ENCODE measurements at regions not wholly inside any gene's neighbourhood (a gene's known extent, or its start where the extent isn't known, plus 50 kb on each side); places are given as distances from the start of the nearest gene placed in this dataset.

GRCh38 chr13:111413407-111414187, 93.2 kb downstream of the TEX29 start:
- TF ChIP-seq CTCF (IDR thresholded peaks at IDR 0.05; ENCODE audit: low read depth, low read length): no peak
- DNase-seq (ENCODE audit: extremely low read depth, low read depth): no peak

DNA sequence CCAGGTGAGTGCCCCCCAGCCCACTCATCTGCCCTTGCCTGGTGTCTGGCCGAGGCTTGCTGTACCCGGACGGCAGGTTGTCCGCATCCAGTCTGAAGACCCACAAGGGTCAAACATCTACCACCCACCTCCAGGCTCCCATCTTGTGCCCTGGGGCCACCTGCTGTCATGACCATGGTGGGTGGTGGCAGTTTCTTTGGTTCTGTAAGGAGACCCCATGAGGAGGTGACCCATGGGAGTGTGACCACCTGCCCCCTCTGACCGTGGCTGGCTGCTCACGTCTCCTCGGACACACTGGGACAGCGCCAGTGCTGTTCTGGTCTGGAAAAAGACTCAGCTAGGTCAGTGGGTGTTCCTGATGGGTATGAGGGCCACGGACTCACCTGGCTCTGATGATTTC, 93.9 kb downstream of the TEX29 start:
- TF ChIP-seq CTCF (IDR thresholded peaks at IDR 0.05; ENCODE audit: low read depth, low read length): no peak
- DNase-seq (ENCODE audit: extremely low read depth, low read depth): no peak

DNA sequence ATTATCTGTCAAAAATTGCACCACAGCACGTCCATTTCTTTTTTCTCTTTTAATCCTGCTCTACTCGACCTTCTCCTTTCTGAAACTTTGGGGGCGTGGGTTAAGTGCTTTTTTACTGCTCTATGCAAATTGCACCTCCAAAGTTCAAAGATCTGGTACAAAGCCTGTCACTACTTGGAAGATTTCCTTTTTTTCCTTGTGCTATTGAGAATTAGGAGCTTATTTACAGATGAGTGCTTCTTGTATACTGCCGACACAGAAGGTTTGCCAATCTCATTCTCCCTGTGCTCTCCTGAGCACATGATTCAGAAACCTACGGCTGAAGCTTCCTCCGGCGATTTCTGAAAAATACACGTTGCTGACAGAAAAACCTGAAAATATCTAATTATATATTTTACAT, 94.8 kb downstream of the TEX29 start:
- no peak for TF ChIP-seq CTCF (IDR thresholded peaks at IDR 0.05; ENCODE audit: low read depth, low read length)
- no peak for DNase-seq (ENCODE audit: extremely low read depth, low read depth)

DNA sequence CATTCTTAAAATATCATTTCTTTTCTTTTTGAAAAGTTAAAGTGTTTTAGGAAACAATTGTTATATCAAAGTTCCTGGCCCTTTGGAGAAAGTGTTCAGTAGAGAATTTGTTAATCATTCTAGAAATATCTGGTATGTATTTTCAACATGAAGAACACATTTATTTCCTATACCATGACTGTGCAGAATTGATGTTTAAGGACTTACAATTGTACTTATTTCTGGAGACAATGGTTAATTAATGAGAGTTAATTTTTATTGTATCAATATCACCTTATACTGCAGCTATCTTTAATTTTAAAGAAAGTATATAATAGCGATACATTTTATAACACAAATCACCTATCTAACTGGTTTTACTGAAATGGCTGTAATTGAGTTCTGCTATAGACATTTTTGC, 95.3 kb downstream of the TEX29 start:
- no peak for DNase-seq (ENCODE audit: extremely low read depth, low read depth)
- no peak for TF ChIP-seq CTCF (IDR thresholded peaks at IDR 0.05; ENCODE audit: low read depth, low read length)

DNA sequence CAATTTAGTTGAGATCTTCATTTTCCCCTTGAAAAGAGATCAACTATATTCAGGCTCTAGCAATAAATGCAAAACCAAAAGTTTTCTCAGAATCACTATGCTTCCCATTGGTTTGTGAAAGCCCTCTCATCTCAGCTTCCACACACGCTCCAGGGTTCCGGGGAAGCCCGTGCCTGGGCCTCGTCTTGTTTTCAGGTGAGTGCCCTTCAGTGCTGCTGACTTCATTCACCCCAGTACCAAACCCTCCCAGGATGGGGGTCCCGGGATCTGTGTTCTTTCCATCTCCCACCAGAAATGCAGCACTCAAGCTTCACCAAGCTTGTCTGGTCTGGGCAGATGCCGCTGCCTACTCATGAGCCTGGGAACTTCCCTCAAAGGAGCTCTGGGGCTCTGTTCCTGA, 97.7 kb downstream of the TEX29 start:
- TF ChIP-seq CTCF (IDR thresholded peaks at IDR 0.05; ENCODE audit: low read depth, low read length): no peak
- no peak for DNase-seq (ENCODE audit: extremely low read depth, low read depth)

DNA sequence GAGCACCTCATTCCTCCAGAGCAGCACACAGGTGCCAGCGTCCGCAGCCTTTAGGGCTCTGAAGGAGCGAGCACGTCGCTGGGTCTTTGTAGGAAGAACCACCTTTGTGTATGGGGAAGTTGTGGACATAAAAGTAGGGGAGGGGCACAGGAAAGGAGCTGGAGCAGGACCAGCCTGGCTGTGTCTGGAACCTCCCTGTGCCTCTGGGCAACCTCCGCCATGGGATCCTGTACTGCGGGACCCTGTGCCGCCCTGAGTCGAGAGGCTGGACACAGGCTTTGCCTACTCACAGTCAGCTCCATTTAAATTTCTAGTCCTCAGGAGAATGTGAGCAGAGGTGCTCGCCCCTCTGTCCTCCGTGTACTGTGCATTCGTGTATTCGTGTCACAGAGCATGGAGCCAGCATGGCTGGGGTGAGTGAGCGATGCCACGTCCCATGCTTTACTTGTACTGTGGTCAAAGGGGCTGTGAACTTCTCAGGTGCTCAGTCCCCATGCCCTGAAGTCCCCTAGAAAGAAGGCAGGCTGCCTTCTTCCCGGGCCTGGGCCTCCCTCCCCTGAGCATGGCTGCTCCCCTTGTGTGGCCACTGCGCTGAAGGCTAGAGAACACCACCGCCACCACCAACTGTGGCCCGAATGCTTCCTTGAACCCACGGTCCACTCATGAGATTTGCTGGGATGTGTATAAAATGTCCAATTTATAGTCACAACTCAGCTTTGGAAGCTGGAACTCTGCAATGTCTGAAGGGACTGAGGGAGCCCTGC, 99.9 kb downstream of the TEX29 start:
- no peak for TF ChIP-seq CTCF (IDR thresholded peaks at IDR 0.05; ENCODE audit: low read depth, low read length)
- no peak for DNase-seq (ENCODE audit: extremely low read depth, low read depth)

GRCh38 chr13:111421216-111421615, 100.8 kb downstream of the TEX29 start:
- no peak for TF ChIP-seq CTCF (IDR thresholded peaks at IDR 0.05; ENCODE audit: low read depth, low read length)
- no peak for DNase-seq (ENCODE audit: extremely low read depth, low read depth)
